Glomerular visceral epithelial cell (primary cell): ENCODE measurements at regions not wholly inside any gene's neighbourhood (a gene's known extent, or its start where the extent isn't known, plus 50 kb on each side); places are given as distances from the start of the nearest gene placed in this dataset.
"Not testable (repeated sequence)": the region's sequence is repeated elsewhere in the genome, so short reads cannot be mapped to it uniquely, and the experiment has no call there.

Experiments used
- DNase-seq: peaks from one replicate; pipeline ENCODE4 v3.0.0-alpha.2; 2016; ENCODE audit errors: extremely low spot score

- DNase-seq, result no peak
Measured at GRCh38 chr2:13682540-13683272, 949.8 kb upstream of the LRATD1 start.

- DNase-seq, result no peak
Measured at GRCh38 chr2:13686262-13686661, 946.3 kb upstream of the LRATD1 start.

GRCh38 chr2:13694673-13695072 is 937.8 kb upstream of the LRATD1 start:
- no peak for DNase-seq

DNA sequence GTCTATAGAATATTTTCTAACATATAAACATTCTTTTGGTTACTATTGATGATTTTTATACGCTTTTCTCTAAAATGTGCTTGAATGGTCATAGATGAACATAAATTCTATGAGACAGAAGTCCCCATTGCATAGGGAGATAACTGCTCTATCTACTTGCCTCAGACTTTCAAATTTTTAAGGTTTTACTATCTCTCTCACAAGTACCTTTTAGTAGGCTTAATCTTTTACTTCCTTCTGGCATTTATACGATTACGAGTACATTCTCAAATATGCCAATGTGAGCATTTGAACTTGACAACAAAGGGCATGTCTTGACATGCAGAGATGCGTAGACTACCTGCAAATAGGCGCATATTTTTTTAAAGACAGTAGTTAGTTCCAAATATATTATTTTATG is 935.9 kb upstream of the LRATD1 start:
- DNase-seq, result no peak

DNA sequence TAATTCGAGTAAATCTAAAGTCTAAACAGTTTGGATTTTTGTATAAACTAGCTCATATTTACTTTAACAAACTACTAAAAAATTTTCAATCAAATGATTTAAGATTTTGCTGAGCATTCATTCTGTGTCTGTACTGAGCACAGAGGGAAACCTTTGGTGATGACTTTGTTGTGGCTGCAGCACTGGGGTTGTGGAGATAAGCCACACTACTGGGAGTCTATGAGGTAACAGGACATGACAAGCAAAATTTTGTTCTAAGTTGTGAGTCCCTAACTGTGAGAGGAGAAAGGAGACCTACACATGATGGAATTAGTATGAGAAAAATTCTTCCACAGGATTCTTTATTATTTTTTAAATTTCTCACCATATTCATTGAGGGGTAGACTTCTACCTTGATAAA is 933.7 kb upstream of the LRATD1 start:
- no peak for DNase-seq

GRCh38 chr2:13699939-13700338 is 932.6 kb upstream of the LRATD1 start:
- not testable (repeated sequence) for DNase-seq

- no peak for DNase-seq
Measured at GRCh38 chr2:13711154-13711553, 921.4 kb upstream of the LRATD1 start.

- no peak for DNase-seq
Measured at GRCh38 chr2:13714466-13714865, 918.1 kb upstream of the LRATD1 start.

DNA sequence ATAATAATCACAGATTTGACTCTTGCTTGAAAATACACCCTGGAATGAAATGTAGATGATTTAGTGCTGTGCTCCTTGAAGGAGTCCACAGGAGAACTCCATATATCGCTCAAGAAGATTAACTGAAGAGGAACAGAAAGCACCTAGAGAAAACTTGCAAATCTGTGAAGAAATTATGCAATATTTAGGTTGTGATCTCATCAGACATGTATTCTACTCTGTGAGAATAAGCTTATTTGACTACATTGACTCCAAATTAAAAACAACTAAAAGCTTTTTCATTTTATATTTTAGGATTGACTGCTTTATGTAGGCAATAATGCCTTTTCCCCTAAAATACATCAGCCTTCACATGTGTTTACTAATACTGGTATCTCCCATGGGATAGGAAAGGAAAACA is 906.6 kb upstream of the LRATD1 start:
- no peak for DNase-seq

DNA sequence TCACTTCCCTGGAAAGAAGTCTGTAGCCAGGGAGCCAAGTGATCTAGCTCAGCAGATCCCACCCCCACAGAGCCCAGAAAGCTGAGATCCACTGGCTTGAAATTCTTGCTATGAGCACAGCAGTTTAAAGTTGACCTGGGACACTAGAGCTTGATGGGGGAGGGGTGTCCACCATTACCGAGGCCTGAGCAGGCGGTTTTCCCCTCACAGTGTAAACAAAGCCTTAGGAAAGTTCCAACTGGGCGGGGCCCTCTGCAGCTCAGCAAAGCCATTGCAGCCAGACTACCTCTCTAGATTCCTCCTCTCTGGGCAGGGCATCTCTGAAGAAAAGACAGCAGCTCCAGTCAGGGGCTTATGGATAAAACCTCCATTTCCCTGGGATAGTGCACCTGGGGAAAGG is 887.2 kb upstream of the LRATD1 start:
- no peak for DNase-seq

DNA sequence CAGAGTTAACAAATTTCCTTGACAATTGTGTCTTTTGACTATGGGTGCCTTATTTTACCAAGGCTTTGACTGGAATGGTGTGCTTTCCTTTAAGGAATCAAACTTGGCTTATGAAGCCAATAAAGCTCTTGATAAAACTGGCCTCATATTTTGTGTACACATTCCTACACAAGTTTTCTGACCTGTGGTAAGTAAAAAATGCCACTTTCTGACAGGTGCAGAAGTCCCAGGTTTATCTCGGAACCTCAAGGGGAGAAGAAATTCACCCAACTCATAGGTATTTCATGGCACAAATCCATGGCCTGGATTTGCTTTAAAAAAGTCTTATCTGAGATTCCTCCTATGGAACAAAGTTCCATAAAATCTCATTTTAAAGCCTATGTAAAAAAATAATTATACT is 880.6 kb upstream of the LRATD1 start:
- DNase-seq, result no peak

DNA sequence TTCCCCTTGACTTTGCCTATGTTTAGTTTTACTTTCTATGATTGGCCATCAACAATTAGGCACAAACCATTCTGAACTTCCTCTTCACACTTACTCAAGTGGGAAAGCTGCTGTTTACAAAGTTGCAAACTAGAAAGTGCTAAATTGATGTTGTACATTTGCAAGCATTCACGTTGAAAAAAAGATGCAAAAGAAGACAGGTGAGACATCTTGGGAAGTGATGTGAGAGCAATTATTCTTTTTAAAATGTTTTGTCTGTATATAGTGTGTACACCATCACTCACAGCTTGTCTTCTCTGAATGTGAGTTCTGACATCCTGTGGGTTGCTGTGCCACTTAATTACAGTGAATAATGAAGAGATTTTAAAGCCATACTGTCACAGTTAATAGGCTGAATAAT is 874.1 kb upstream of the LRATD1 start:
- no peak for DNase-seq

DNA sequence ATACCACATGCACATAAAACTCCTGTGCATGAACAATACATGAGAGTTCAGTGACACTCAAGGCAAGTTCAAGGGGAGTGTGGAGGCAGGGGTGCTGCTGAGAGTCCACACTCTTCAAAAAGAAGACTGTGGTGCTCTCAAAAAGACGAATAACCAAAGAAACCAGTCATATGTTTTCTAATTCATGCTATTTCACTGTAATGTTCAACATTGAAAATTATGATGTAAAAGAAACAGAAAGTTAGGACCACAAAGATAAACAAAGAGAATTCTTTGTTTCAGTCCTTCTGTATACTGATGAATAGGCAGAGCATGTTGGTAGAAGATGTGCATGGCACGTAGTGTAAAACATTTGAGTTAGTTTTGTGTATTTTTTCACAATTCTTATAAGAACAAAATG is 864.2 kb upstream of the LRATD1 start:
- no peak for DNase-seq

DNA sequence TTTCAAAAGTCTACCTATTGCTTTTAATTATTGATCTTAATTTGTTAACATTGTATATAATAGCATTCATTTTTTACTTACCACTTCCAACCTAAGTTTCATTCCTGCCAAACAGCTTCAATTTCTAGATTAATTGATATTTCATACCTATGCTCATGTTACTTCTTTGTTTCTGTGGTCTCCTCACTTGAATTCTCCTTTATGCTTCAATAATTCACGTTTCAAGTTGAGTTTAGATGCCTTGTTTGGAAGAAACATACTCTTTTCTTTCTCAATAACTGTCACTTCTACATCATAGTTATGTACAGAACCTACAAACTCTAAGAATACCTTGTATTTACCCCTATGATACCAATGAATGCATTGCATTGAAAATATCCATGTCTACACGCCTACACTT is 862.2 kb upstream of the LRATD1 start:
- no peak for DNase-seq

DNA sequence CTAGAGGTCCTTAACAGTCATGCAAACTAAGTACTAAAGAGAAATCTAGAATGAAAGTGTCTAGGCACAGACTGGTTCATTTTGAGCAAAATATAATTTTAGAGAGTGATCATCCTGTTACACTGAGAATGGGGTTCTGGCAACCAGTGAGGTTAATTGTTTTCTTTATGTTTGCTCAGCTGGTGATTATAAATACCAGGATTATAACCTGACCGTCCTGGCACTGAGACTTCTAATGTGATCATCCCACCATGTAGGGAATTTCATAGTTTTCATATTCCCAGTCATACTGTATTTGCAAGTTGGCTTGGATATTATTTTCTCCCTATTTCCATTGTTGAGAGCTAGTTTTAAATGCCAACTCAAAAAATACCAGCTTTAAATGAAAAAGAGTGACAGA is 852.5 kb upstream of the LRATD1 start:
- DNase-seq, result no peak

DNA sequence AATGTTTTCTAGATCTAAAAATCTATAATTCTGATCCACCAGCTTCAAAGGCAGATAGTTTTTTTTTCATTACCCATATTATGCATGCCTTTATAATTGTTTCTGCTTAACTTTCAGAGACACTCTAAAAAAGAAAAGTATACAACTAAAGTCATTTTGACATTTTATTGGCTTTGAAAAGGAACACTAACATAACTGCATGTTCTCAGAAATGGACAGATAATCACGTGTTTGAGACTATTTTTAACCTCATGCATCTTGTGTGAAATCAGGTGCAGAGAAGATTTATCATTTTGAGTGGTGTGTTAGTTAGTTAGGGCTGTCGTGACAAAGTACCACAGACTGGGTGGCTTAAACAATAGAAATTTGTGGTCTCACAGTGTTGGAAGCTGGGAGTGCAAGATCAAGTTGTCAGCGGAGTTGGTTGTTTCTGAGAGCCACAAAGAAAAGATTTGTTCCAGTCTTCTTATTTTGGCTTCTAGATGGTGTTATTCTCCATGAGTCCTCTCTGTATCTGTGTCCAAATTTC is 841.4 kb upstream of the LRATD1 start:
- DNase-seq, result no peak

DNA sequence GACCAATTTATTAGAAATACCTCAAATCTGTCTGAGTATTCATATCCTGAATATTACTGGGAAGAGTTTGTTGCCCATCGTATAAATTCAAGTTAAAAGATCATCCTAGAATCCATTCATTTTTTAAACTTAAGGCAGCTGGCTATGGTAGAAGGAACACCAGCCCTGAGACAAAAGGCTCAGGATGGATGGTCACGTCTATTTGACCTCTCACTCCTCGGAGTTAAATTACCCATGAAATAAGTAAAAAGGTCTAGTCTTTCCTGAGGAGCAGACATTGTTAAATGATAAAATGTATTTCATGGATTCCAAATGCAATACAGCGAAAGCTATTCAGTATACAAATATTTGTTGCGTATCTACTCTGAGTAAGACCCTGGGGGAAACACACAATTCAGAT is 826.0 kb upstream of the LRATD1 start:
- no peak for DNase-seq

- DNase-seq, result no peak
Measured at GRCh38 chr2:13813236-13813635, 819.3 kb upstream of the LRATD1 start.

DNA sequence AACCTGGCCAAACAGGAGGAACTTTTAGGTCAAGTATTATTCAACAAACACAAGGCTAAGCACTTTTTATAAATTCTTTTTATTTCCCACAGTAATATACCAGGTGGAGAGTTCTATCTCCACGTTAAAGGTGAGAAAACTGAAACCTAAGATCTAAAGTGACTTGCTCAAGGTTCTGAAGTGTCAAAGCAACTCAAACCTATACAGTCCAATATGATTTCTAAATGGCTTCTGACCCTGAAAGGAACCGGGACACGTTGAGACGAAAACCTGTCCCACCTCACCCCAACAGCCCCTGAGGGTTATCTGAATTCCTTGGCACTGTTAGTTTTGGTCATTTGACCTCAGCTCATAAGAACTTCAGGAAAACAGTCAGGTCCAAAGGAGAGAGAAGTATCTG is 814.5 kb upstream of the LRATD1 start:
- no peak for DNase-seq

DNA sequence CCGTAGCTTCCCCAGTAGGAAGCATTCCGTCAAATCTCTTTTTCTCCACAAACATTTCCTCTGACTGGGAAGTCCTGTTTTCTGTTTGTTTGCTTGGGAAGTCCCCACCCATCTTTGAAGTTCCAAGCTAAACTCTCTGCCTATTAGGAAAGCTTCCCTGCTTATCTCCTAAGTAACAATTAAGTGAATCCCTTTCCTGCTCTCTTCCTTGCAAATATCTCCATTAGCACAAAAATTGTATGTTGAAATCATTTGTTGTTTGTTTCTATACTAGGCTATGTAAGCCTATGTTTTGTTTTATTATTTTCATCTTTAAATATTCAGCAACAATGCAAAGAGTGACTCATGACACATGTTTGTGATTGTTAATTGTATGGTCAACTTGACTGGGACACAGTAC is 812.6 kb upstream of the LRATD1 start:
- DNase-seq, result no peak

GRCh38 chr2:13821255-13821880 is 811.1 kb upstream of the LRATD1 start:
- DNase-seq, result no peak

DNA sequence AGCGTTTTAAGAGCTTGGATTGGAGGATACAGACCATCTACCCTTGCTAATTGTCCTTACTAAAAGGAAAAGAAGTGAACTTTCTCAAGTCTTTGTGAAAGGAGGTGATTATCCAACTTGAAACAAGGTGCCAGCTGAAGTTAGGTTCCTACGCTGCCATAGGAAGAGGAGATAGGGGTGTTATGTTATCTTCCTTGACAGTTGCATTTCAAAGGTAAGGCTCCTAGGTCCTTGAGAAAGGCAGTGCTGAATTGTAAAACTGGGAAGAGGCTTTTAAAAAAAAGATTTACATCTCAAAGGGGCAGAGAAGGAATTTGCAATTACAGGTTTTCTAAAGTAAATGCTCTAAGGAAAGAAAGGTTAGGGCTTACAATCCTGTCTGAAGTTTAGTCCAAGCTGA is 810.2 kb upstream of the LRATD1 start:
- no peak for DNase-seq

DNA sequence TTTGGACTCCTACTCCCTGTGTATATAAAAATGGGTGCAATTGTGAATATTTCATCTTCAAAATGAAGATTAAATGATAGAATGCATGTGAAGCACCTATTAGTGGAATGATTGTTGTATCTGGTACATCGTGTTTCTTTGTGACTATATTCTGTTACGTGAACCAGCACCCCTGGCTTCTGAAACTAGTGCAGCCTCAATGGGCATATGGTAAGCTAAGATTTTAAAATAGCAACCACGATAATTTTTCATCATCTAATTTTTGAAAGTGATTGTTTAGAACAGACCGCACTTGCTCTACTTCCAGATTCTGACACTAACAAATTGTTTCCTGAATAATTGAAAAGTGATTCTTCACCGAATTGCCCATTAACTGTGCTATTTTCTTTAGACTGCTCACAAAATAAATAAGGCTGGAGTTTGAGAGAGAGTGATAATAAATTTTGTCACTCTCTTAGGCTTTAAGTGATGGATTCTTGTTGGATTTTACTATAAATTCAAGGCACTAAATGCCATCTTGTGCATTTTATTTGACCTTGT is 806.1 kb upstream of the LRATD1 start:
- no peak for DNase-seq
